KMS-11 (cell line): ENCODE measurements at regions not wholly inside any gene's neighbourhood (a gene's known extent, or its start where the extent isn't known, plus 50 kb on each side); places are given as distances from the start of the nearest gene placed in this dataset.
"Not testable (repeated sequence)": the region's sequence is repeated elsewhere in the genome, so short reads cannot be mapped to it uniquely, and the experiment has no call there.

Source experiments
- H2AFZ ChIP-seq: fragments of 200-600 bp; sonication (generic); 2 replicates; pipeline ENCODE4 v1.6.1; 2016; ENCODE audit warnings: antibody characterized with exemption, mixed run types, low read depth
- H3K27ac ChIP-seq: fragments of 200-600 bp; sonication (generic); 2 replicates; pipeline ENCODE4 v1.6.1; 2016; ENCODE audit warnings: mild to moderate bottlenecking, mixed run types
- H3K27me3 ChIP-seq: fragments of 200-600 bp; sonication (generic); 2 replicates; pipeline ENCODE4 v1.6.1; 2017; ENCODE audit warnings: mild to moderate bottlenecking, low read depth, mixed run types, moderate library complexity; ENCODE audit not compliant: insufficient read depth
- H3K36me3 ChIP-seq: fragments of 200-600 bp; sonication (generic); 2 replicates; pipeline ENCODE4 v1.6.1; 2017; ENCODE audit warnings: mild to moderate bottlenecking, mixed run types; ENCODE audit not compliant: insufficient read depth
- H3K4me1 ChIP-seq: fragments of 200-600 bp; sonication (generic); 2 replicates; pipeline ENCODE4 v1.6.1; 2016; ENCODE audit warnings: mild to moderate bottlenecking, low read depth, mixed run types; ENCODE audit not compliant: poor library complexity, severe bottlenecking
- H3K4me2 ChIP-seq: fragments of 200-600 bp; sonication (generic); 2 replicates; pipeline ENCODE4 v1.7.0; 2016; ENCODE audit warnings: mild to moderate bottlenecking, mixed run types
- H3K4me3 ChIP-seq: fragments of 200-600 bp; sonication (generic); IDR thresholded peaks from 2 replicates; pipeline ENCODE4 v1.6.1; 2017; ENCODE audit warnings: low read depth, low read length, mixed read lengths; ENCODE audit not compliant: insufficient read depth
- H3K79me2 ChIP-seq: fragments of 200-600 bp; sonication (generic); 2 replicates; pipeline ENCODE4 v1.6.1; 2016; ENCODE audit warnings: low read depth, mixed run types; ENCODE audit not compliant: insufficient read depth
- H3K9ac ChIP-seq: fragments of 200-600 bp; sonication (generic); 2 replicates; pipeline ENCODE4 v1.6.1; 2016; ENCODE audit warnings: mild to moderate bottlenecking, mixed run types
- H4K20me1 ChIP-seq: fragments of 200-600 bp; sonication (generic); 2 replicates; pipeline ENCODE4 v1.6.1; 2016; ENCODE audit warnings: mild to moderate bottlenecking, mixed run types; ENCODE audit not compliant: insufficient read depth
- TF ChIP-seq, protein P1 (sequence below): fragments of 200-600 bp; sonication (generic); conservative IDR thresholded peaks from 2 replicates; pipeline ENCODE4 v1.6.1; 2017; ENCODE audit warnings: low read depth, mild to moderate bottlenecking, antibody characterized with exemption, low read length, moderate library complexity, mixed read lengths

DNA sequence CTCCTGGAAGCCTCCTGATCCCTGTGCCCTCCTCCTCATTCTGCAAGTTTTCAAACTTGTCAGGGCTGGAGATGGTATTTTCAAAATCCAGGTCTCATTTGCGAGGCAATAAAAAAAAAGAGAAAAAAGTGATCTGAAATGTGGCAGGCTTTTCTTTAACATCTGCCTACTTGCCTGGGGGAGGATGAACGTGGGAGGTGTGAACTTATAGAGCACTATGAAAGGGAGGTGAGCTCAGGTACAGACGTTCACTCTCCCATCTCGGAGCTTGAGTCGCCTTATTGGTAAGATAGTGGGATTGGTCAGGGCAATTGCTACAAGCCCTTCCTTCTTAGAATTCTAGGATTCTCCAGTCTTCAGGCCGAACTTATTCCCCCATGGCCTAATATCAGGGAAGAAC lies 104.8 kb upstream of the CADM1 start:
- Histone ChIP-seq H3K4me2 (no peak overlapping the region), H3K4me1 (no peaks in the 10 kb centered on the region), H3K27ac (no peak overlapping the region), H3K27me3 (no peaks in the 10 kb centered on the region), H3K9ac (no peak overlapping the region), H3K79me2 (no peaks in the 10 kb centered on the region), H2AFZ (no peak overlapping the region), H3K36me3 (no peaks in the 10 kb centered on the region), H4K20me1 (no peaks in the 10 kb centered on the region), H3K4me3 (no peak overlapping the region)
- TF ChIP-seq, protein P1, sequence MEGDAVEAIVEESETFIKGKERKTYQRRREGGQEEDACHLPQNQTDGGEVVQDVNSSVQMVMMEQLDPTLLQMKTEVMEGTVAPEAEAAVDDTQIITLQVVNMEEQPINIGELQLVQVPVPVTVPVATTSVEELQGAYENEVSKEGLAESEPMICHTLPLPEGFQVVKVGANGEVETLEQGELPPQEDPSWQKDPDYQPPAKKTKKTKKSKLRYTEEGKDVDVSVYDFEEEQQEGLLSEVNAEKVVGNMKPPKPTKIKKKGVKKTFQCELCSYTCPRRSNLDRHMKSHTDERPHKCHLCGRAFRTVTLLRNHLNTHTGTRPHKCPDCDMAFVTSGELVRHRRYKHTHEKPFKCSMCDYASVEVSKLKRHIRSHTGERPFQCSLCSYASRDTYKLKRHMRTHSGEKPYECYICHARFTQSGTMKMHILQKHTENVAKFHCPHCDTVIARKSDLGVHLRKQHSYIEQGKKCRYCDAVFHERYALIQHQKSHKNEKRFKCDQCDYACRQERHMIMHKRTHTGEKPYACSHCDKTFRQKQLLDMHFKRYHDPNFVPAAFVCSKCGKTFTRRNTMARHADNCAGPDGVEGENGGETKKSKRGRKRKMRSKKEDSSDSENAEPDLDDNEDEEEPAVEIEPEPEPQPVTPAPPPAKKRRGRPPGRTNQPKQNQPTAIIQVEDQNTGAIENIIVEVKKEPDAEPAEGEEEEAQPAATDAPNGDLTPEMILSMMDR = no peak

DNA sequence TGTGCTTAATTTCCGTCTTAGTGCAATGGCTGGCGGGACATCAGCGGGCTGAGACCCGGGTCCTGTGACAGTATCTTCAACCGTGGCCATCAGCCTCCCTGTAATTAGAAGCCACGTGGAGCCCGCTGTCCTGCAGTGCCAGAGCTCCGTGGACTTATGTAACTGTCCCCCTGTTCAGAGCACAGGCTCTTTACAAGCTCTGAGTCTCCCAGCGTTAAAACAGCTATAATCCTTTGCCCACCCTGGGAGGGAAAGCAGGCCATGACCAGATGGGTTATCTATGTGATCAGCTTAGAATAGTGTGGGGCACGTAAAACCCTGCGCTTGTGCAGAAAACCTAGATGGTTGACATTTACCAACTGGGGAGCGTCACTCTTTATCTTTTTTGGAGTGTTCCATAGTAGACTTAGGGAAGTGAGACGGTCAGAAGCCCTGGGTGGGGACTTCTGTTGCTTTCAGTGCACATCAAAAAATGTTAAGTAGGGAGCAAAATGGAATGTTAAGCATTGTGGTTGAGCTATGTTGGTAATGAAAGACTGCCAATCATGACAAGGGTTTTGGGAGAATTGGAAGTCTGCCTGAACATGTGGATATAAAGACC lies 103.5 kb upstream of the CADM1 start:
- H4K20me1 ChIP-seq = no peaks in the 10 kb centered on the region
- H3K9ac ChIP-seq = no peak overlapping the region
- no peaks in the 10 kb centered on the region for H3K4me1 ChIP-seq
- no peaks in the 10 kb centered on the region for H3K27me3 ChIP-seq
- H3K36me3 ChIP-seq = no peaks in the 10 kb centered on the region
- H3K4me3 ChIP-seq = no peak overlapping the region
- no peak overlapping the region for H3K27ac ChIP-seq
- H3K79me2 ChIP-seq = no peaks in the 10 kb centered on the region
- no peak overlapping the region for H2AFZ ChIP-seq
- TF ChIP-seq, protein P1 = no peak
- H3K4me2 ChIP-seq = no peak overlapping the region

DNA sequence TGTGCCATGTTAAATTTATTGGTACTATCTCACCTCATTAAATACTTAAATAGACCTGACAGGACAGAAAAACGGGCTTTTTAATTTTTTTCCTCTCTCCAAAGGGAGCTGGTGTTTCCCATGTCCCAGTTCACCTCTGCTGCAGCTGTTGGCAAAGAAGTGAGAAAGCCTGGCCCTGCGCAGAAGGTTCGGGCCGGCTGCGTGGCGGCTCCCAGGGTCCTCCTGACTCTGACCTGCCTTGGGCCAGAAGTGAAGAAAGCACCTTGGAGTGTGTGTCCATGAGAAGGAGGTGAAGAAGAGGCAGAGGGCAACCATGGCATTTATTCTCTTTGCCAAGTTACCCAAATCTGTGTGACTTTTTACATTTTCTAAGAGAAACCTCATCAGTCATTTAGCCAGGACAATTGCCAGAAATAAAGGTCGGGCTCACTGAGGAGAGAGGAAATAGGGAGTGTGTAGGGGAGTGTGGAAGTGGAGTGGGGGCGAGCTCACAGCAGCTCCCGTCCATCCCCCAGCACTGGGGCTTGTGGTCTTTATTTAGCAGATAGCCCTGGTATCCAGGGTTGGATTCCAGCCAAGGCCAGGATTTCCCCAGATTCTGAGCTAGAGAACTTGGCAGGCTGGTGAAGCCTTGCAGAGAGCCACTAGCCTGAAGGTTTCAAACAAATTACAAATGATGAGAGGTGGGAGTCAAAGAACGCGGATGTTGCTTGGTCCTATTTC lies 102.4 kb upstream of the CADM1 start:
- H3K36me3 ChIP-seq = no peaks in the 10 kb centered on the region
- no peaks in the 10 kb centered on the region for H3K79me2 ChIP-seq
- TF ChIP-seq, protein P1 = no peak
- no peaks in the 10 kb centered on the region for H3K27me3 ChIP-seq
- H2AFZ ChIP-seq = no peak overlapping the region
- H3K27ac ChIP-seq = no peak overlapping the region
- no peaks in the 10 kb centered on the region for H3K4me1 ChIP-seq
- no peak overlapping the region for H3K9ac ChIP-seq
- H4K20me1 ChIP-seq = no peaks in the 10 kb centered on the region
- no peak overlapping the region for H3K4me3 ChIP-seq
- no peak overlapping the region for H3K4me2 ChIP-seq

DNA sequence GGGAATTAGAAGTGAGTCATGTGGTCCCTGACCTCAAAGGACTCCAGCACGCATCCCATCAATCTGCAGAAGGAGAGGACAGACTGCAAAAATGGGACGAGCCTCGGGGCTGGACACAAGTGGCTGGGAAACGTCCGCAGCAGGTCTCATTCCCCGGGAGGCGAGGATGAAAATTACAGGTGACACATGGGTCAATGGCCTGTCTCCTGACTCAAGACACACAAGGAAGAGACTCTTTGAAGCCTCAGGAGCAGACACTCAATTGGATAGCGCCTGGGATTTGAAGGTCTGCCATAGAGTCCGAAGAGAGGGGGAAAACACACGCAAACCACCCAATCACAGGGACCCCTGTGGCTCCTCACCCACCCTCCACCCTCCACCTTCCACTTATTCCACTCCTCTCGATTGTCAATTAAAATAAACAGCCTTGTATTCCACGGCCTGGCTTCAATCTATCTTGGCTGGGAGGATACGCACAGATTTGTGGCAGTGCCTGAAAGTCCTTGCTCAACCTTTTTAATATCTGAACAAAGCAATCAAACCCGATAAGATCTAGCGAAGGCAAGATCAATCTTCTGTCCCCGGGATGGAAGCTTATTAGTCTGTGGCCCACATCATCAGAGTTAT lies 101.8 kb upstream of the CADM1 start:
- Histone ChIP-seq H4K20me1 (no peaks in the 10 kb centered on the region), H2AFZ (no peak overlapping the region), H3K27ac (no peak overlapping the region), H3K36me3 (no peaks in the 10 kb centered on the region), H3K4me1 (no peaks in the 10 kb centered on the region), H3K9ac (no peak overlapping the region), H3K79me2 (no peaks in the 10 kb centered on the region), H3K4me3 (no peak overlapping the region), H3K4me2 (no peak overlapping the region), H3K27me3 (no peaks in the 10 kb centered on the region)
- TF ChIP-seq, protein P1 = no peak

DNA sequence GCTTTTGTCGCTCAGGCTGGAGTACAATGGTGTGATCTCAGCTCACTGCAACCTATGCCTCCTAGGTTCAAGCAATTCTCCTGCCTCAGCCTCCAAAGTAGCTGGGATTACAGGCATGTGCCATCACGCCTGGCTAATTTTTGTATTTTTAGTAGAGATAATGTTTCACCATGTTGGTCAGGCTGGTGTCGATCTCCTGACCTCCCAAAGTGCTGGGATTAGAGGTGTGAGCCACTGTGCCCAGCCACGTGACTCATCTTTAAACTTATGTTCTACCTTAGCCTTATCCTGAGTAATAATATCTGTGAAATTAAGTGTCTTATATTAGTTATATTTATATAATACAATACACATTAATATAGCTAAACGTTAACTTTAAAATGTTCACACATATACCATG lies 101.2 kb upstream of the CADM1 start:
- H3K9ac ChIP-seq, H3K79me2 ChIP-seq, H3K4me2 ChIP-seq, H2AFZ ChIP-seq, H4K20me1 ChIP-seq, H3K27ac ChIP-seq, H3K4me1 ChIP-seq, H3K36me3 ChIP-seq, H3K27me3 ChIP-seq, H3K4me3 ChIP-seq: not testable (repeated sequence)
